B cell (primary cell): ENCODE measurements at regions not wholly inside any gene's neighbourhood (a gene's known extent, or its start where the extent isn't known, plus 50 kb on each side); places are given as distances from the start of the nearest gene placed in this dataset.

Source experiments
- ATAC-seq: fragments of 200-7000 bp; cut with Tn5 transposase; one replicate; pipeline ENCODE4 v1.10.0; 2021; ENCODE audit warnings: low read depth, mild to moderate bottlenecking, moderate number of reproducible peaks, moderate library complexity
- CTCF ChIA-PET: fragments of 350-600 bp; sonication (Branson Sonifier 250); formaldehyde crosslinking; loops from one replicate; lab custom pipeline; 2021; ENCODE audit warnings: antibody characterized with exemption, inconsistent platforms; lab: Charles Lee
- POLR2A ChIA-PET: fragments of 350-600 bp; sonication (Branson Sonifier 250); formaldehyde crosslinking; loops from one replicate; lab custom pipeline; 2021; ENCODE audit warnings: antibody characterized with exemption; lab: Charles Lee
- DNase-seq: peaks from one replicate; pipeline ENCODE4 v3.0.0; 2013
- H2AFZ ChIP-seq: 2 replicates; pipeline ENCODE4 v1.6.1; 2012; ENCODE audit warnings: mild to moderate bottlenecking, low read depth, low read length; ENCODE audit not compliant: insufficient read depth, poor library complexity, severe bottlenecking
- H3K27ac ChIP-seq, 2 donors: 1 replicate in 1 of 2; 2 replicates in 1 of 2; pipeline ENCODE4 v1.5.1; 2012 to 2013; ENCODE audit warnings: low read length in 2 of 2, mild to moderate bottlenecking in 2 of 2, moderate library complexity in 1 of 2
- H3K27me3 ChIP-seq, 4 experiments: fragments of 200-600 bp in 1 of 4; sonication (generic) in 1 of 4; replicated peaks in 1 of 4; 1 replicate in 2 of 4; 2 replicates in 2 of 4; pipeline versions ENCODE4 v1.6.1 to v1.7.0; 2013 to 2016; ENCODE audit warnings: low read length in 3 of 4, mild to moderate bottlenecking in 2 of 4, mixed read lengths in 1 of 4, moderate library complexity in 1 of 4; ENCODE audit not compliant: insufficient read depth in 4 of 4, control insufficient read depth in 3 of 4; ENCODE audit errors: control extremely low read depth in 1 of 4
- H3K36me3 ChIP-seq, 2 experiments: replicated peaks in 1 of 2; 1 replicate in 1 of 2; 2 replicates in 1 of 2; pipeline versions ENCODE4 v1.6.1 to v1.7.1; 2013; ENCODE audit warnings: low read length in 1 of 2; ENCODE audit not compliant: insufficient read depth in 2 of 2, control insufficient read depth in 1 of 2; ENCODE audit errors: control extremely low read depth in 1 of 2, extremely low read depth in 1 of 2
- H3K4me1 ChIP-seq, 2 donors: fragments of 200-600 bp in 1 of 2; sonication (generic) in 1 of 2; 1 replicate in 1 of 2; 2 replicates in 1 of 2; pipeline versions ENCODE4 v1.5.1 to v1.6.1; 2013 to 2017; ENCODE audit warnings: low read length in 2 of 2; ENCODE audit not compliant: control insufficient read depth in 2 of 2, insufficient read depth in 2 of 2
- H3K4me2 ChIP-seq: replicated peaks from 2 replicates; pipeline ENCODE3; 2012; ENCODE audit warnings: mild to moderate bottlenecking, low read depth, low read length; ENCODE audit not compliant: poor library complexity, severe bottlenecking
- H3K4me3 ChIP-seq, 5 experiments: fragments of 200-600 bp in 1 of 5; sonication (generic) in 1 of 5; 1 replicate in 3 of 5; 2 replicates in 2 of 5; pipeline versions ENCODE4 v1.5.1 to v1.7.0; 2011 to 2016; ENCODE audit warnings: low read length in 4 of 5, mild to moderate bottlenecking in 4 of 5, low read depth in 2 of 5, control low read depth in 1 of 5, moderate library complexity in 1 of 5; ENCODE audit not compliant: insufficient read depth in 1 of 5; ENCODE audit errors: control extremely low read depth in 1 of 5, extremely low read depth in 1 of 5
- H3K79me2 ChIP-seq: fragments of 200-600 bp; sonication (generic); one replicate; pipeline ENCODE4 v1.6.0; 2016; ENCODE audit warnings: low read length; ENCODE audit not compliant: control insufficient read depth, insufficient read depth
- H3K9ac ChIP-seq: fragments of 200-600 bp; sonication (generic); 2 replicates; pipeline ENCODE4 v1.6.1; 2017; ENCODE audit warnings: mild to moderate bottlenecking, low read length, moderate library complexity
- H3K9me3 ChIP-seq, 3 donors: one replicate each; pipeline versions ENCODE4 v1.6.1 to v1.7.1; 2013; ENCODE audit warnings: low read length in 2 of 3; ENCODE audit not compliant: control insufficient read depth in 2 of 3, insufficient read depth in 1 of 3; ENCODE audit errors: control extremely low read depth in 1 of 3
- H4K20me1 ChIP-seq: 2 replicates; pipeline ENCODE4 v1.6.0; 2012; ENCODE audit warnings: mild to moderate bottlenecking, low read length; ENCODE audit not compliant: insufficient read depth, control insufficient read depth, poor library complexity, severe bottlenecking
- H3K27ac Mint-ChIP-seq: one replicate; pipeline ENCODE4 v1.8.0; 2021; ENCODE audit warnings: mixed read lengths
- H3K27me3 Mint-ChIP-seq: one replicate; pipeline ENCODE4 v1.8.0; 2021; ENCODE audit warnings: mixed read lengths
- H3K4me1 Mint-ChIP-seq: one replicate; pipeline ENCODE4 v1.8.0; 2021; ENCODE audit warnings: mixed read lengths
- H3K4me3 Mint-ChIP-seq: one replicate; pipeline ENCODE4 v1.8.0; 2021; ENCODE audit warnings: mixed read lengths
- H3K9me3 Mint-ChIP-seq: one replicate; pipeline ENCODE4 v1.8.0; 2022; ENCODE audit warnings: mixed read lengths; ENCODE audit not compliant: insufficient read depth
- CTCF ChIP-seq: fragments of 200-600 bp; IDR thresholded peaks from one replicate; pipeline ENCODE4 v1.8.0; 2022; ENCODE audit warnings: antibody characterized with exemption, mild to moderate bottlenecking
- EZH2 ChIP-seq: IDR thresholded peaks from 2 replicates; pipeline ENCODE4 v1.6.1; 2012; ENCODE audit warnings: borderline replicate concordance, low read depth, mild to moderate bottlenecking, moderate library complexity, low read length; ENCODE audit not compliant: insufficient read depth, poor library complexity, severe bottlenecking
- WGBS: methylation state at CpG from one replicate; pipeline ENCODE4 v1.1.5; 2013; ENCODE audit warnings: missing lambda C conversion rate; ENCODE audit not compliant: insufficient coverage; 5-methylcytosine and 5-hydroxymethylcytosine counted together
- intact Hi-C: fragments of 100-400 bp; cut with micrococcal nuclease; formaldehyde crosslinking; loops from one replicate; pipeline ENCODE4 v1.10.0; 2022

GRCh38 chr1:208362011-208362410, 117.8 kb upstream of the PLXNA2 start:
- Histone ChIP-seq H3K27me3 (peaks cover 0 to 3% (median 0%) of the 10 kb centered on the region in 4 experiments), H3K9me3 (no peaks in the 10 kb centered on the region), H3K27ac (no peak overlapping the region), H3K4me2 (no peak overlapping the region), H3K9ac (no peak overlapping the region), H3K36me3 (no peaks in the 10 kb centered on the region), H3K4me3 (no peak overlapping the region), H2AFZ (no peak overlapping the region), H3K79me2 (no peaks in the 10 kb centered on the region), H4K20me1 (no peaks in the 10 kb centered on the region), H3K4me1 (no peaks in the 10 kb centered on the region)
- H3K27ac Mint-ChIP-seq: no peak overlapping the region
- H3K4me3 Mint-ChIP-seq: no peak overlapping the region
- no peaks in the 10 kb centered on the region for H3K4me1 Mint-ChIP-seq
- H3K27me3 Mint-ChIP-seq: peaks cover 31% of the 10 kb centered on the region
- POLR2A ChIA-PET: no interaction called here
- CTCF ChIA-PET: no interaction called here
- WGBS: no CpG with 5 or more reads among the region's 2 CpGs
- peaks cover 2% of the 10 kb centered on the region for H3K9me3 Mint-ChIP-seq
- ATAC-seq: no peak
- intact Hi-C loops: no loop called here
- DNase-seq: no peak
- TF ChIP-seq EZH2: no peak
- TF ChIP-seq CTCF: no peak

GRCh38 chr1:208366559-208366958, 122.4 kb upstream of the PLXNA2 start:
- TF ChIP-seq EZH2 (no peak), CTCF (no peak)
- peaks cover 9% of the 10 kb centered on the region for H3K4me1 Mint-ChIP-seq
- no peak overlapping the region for H3K4me3 ChIP-seq

More at GRCh38 chr1:208366559-208366958, 122.4 kb upstream of the PLXNA2 start:
- no peak overlapping the region for H2AFZ ChIP-seq
- H3K79me2 ChIP-seq: no peaks in the 10 kb centered on the region
- intact Hi-C loops: no loop called here
- CTCF ChIA-PET: no interaction called here
- peaks cover 0 to 5% (median 0%) of the 10 kb centered on the region in 4 experiments for H3K27me3 ChIP-seq
- POLR2A ChIA-PET: no interaction called here
- H3K27ac ChIP-seq: no peak overlapping the region
- H3K9me3 ChIP-seq: no peaks in the 10 kb centered on the region
- 100% methylated on average over 1 of the region's 1 CpG for WGBS
- H4K20me1 ChIP-seq: no peaks in the 10 kb centered on the region
- H3K4me2 ChIP-seq: no peak overlapping the region
- ATAC-seq (no peak), DNase-seq (no peak)
- Mint-ChIP-seq H3K4me3 (no peak overlapping the region), H3K27ac (no peak overlapping the region), H3K27me3 (peaks cover 17% of the 10 kb centered on the region), H3K9me3 (peaks cover 2% of the 10 kb centered on the region)
- H3K36me3 ChIP-seq: no peaks in the 10 kb centered on the region
- H3K4me1 ChIP-seq: no peaks in the 10 kb centered on the region
- H3K9ac ChIP-seq: no peak overlapping the region
